ENCODE measurements at regions not wholly inside any gene's neighbourhood (a gene's known extent, or its start where the extent isn't known, plus 50 kb on each side); places are given as distances from the start of the nearest gene placed in this dataset.

DNA sequence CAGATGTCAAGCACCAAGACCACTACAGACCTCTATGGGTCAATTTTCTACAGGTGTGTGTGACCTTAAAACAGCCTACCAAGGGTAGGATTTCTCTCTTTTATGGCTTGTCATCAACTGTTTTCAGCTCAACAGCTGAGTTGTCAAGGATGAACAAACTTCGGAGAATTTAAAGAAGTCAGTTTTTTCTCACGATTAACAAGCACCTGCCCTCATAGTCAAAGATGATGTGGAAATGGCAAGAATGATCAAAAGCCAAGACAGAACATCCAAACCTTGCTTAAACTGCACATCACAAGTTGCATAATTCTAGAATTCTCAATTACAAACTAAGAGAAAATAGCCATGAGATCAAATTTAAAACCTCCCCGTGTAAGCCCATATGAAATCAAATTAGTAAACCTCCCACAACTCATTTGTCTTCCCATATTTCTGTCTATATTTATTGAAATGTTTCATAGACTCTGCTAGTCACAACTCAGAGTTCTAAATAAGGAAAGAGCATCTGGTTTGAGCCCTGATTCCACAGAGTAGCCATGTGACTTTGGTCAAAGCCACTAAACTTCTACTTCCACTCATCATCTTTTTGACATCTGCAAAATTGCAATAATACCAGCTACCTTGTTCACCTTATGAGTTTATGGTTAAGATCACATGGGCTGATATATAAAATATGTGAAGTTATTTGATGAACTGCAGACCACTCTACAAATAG is 521.5 kb upstream of the HTR2A start:
- no peak overlapping the region for H3K9ac ChIP-seq (ENCODE audit: low read depth, low read length, poor library complexity, severe bottlenecking)
- TF ChIP-seq, protein P1, sequence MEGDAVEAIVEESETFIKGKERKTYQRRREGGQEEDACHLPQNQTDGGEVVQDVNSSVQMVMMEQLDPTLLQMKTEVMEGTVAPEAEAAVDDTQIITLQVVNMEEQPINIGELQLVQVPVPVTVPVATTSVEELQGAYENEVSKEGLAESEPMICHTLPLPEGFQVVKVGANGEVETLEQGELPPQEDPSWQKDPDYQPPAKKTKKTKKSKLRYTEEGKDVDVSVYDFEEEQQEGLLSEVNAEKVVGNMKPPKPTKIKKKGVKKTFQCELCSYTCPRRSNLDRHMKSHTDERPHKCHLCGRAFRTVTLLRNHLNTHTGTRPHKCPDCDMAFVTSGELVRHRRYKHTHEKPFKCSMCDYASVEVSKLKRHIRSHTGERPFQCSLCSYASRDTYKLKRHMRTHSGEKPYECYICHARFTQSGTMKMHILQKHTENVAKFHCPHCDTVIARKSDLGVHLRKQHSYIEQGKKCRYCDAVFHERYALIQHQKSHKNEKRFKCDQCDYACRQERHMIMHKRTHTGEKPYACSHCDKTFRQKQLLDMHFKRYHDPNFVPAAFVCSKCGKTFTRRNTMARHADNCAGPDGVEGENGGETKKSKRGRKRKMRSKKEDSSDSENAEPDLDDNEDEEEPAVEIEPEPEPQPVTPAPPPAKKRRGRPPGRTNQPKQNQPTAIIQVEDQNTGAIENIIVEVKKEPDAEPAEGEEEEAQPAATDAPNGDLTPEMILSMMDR (conservative IDR thresholded peaks at IDR 0.05; ENCODE audit: low read length): no peak
- no peak for TF ChIP-seq EZH2phosphoT487 (IDR thresholded peaks at IDR 0.05; ENCODE audit: borderline replicate concordance)

DNA sequence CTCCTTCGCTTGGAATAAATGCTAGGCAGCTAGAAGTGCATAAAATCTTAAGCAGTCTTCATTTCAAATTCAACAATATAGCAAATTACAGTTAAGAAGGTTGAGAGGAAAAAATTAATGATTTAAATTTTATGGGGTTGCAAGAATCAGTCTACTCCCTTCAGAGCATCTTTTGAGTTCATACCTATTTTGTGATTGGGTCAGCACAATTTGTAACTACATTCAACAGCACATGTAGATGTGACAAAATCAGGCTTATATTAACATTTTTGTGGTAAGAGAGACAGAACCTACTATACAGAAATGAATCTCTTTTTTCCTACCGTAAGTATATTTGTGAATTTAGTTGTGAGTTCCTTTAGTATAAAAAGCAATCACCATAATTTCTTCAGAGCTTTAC is 520.6 kb upstream of the HTR2A start:
- Histone ChIP-seq H3K9ac (ENCODE audit: low read depth, low read length, poor library complexity, severe bottlenecking) (no peak overlapping the region), H3K79me2 (ENCODE audit: insufficient read depth, low read length) (no peaks in the 10 kb centered on the region), H3K4me2 (ENCODE audit: low read depth, low read length, poor library complexity, severe bottlenecking) (no peak overlapping the region), H3K36me3 (ENCODE audit: insufficient read depth, low read length) (no peaks in the 10 kb centered on the region), H2AFZ (ENCODE audit: low read length) (no peak overlapping the region), H4K20me1 (ENCODE audit: insufficient read depth, low read length, poor library complexity, severe bottlenecking) (no peaks in the 10 kb centered on the region), H3K9me2 (replicated peaks; ENCODE audit: low read depth, low read length) (no peaks in the 10 kb centered on the region), H3K4me3 (ENCODE audit: low read length, poor library complexity, severe bottlenecking) (no peak overlapping the region), H3K4me1 (ENCODE audit: insufficient read depth, low read length, poor library complexity, severe bottlenecking) (no peaks in the 10 kb centered on the region), H3F3A (ENCODE audit: low read depth) (no peaks in the 10 kb centered on the region), H3K27me3 (ENCODE audit: insufficient read depth, low read length, poor library complexity, severe bottlenecking) (no peaks in the 10 kb centered on the region), H3K9me3 (ENCODE audit: insufficient read depth, low read depth, low read length) (no peaks in the 10 kb centered on the region)
- TF ChIP-seq, protein P1 (conservative IDR thresholded peaks at IDR 0.05; ENCODE audit: low read length): no peak

More for the DNA sequence above, 521.5 kb upstream of the HTR2A start:
- Histone ChIP-seq H3K79me2 (ENCODE audit: insufficient read depth, low read length) (no peaks in the 10 kb centered on the region), H3K4me2 (ENCODE audit: low read depth, low read length, poor library complexity, severe bottlenecking) (no peak overlapping the region), H3K9me2 (replicated peaks; ENCODE audit: low read depth, low read length) (no peaks in the 10 kb centered on the region), H3K36me3 (ENCODE audit: insufficient read depth, low read length) (no peaks in the 10 kb centered on the region), H3K4me3 (ENCODE audit: low read length, poor library complexity, severe bottlenecking) (no peak overlapping the region), H3K9me3 (ENCODE audit: insufficient read depth, low read depth, low read length) (no peaks in the 10 kb centered on the region), H3K27me3 (ENCODE audit: insufficient read depth, low read length, poor library complexity, severe bottlenecking) (no peaks in the 10 kb centered on the region), H3F3A (ENCODE audit: low read depth) (no peaks in the 10 kb centered on the region), H4K20me1 (ENCODE audit: insufficient read depth, low read length, poor library complexity, severe bottlenecking) (no peaks in the 10 kb centered on the region), H3K4me1 (ENCODE audit: insufficient read depth, low read length, poor library complexity, severe bottlenecking) (no peaks in the 10 kb centered on the region), H2AFZ (ENCODE audit: low read length) (no peak overlapping the region)

DNA sequence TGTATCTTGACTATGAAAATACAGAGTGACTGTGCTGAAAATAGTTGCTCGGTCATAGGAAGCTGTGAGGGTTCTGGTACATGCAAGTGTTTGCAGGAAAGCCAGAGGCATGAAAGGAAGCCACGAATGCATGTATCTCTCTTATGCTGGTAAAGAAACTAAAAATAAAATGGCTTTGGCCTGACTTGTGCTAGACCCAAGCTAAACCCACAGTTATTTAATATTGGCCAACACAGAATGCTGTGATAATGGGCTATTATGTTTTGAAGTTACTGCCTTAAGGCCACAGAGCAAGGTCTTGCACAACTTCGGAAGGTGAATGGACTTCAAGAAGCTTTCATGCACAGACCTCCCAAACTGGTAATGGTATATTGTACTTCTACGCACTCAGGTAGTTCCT is 518.2 kb upstream of the HTR2A start:
- Histone ChIP-seq H3K4me1 (ENCODE audit: insufficient read depth, low read length, poor library complexity, severe bottlenecking) (no peaks in the 10 kb centered on the region), H3K9ac (ENCODE audit: low read depth, low read length, poor library complexity, severe bottlenecking) (no peak overlapping the region), H4K20me1 (ENCODE audit: insufficient read depth, low read length, poor library complexity, severe bottlenecking) (no peaks in the 10 kb centered on the region), H2AFZ (ENCODE audit: low read length) (no peak overlapping the region), H3K9me3 (ENCODE audit: insufficient read depth, low read depth, low read length) (no peaks in the 10 kb centered on the region), H3F3A (ENCODE audit: low read depth) (no peaks in the 10 kb centered on the region), H3K79me2 (ENCODE audit: insufficient read depth, low read length) (no peaks in the 10 kb centered on the region), H3K4me3 (ENCODE audit: low read length, poor library complexity, severe bottlenecking) (no peak overlapping the region), H3K4me2 (ENCODE audit: low read depth, low read length, poor library complexity, severe bottlenecking) (no peak overlapping the region), H3K27me3 (ENCODE audit: insufficient read depth, low read length, poor library complexity, severe bottlenecking) (no peaks in the 10 kb centered on the region), H3K9me2 (replicated peaks; ENCODE audit: low read depth, low read length) (no peaks in the 10 kb centered on the region), H3K36me3 (ENCODE audit: insufficient read depth, low read length) (no peaks in the 10 kb centered on the region)
- no peak for TF ChIP-seq EZH2phosphoT487 (IDR thresholded peaks at IDR 0.05; ENCODE audit: borderline replicate concordance)
- TF ChIP-seq, protein P1 (conservative IDR thresholded peaks at IDR 0.05; ENCODE audit: low read length): no peak

All from Loucy (cell line).